ENCODE measurements at regions not wholly inside any gene's neighbourhood (a gene's known extent, or its start where the extent isn't known, plus 50 kb on each side); places are given as distances from the start of the nearest gene placed in this dataset.

- Histone ChIP-seq H3K4me2 (ENCODE audit: insufficient read depth, low read length) (no peak overlapping the region), H3K9me3 (ENCODE audit: insufficient read depth, low read length, severe bottlenecking) (no peaks in the 10 kb centered on the region), H3K27ac (ENCODE audit: low read length) (no peak overlapping the region), H3K9ac (ENCODE audit: low read depth, low read length) (no peak overlapping the region), H3K79me2 (ENCODE audit: insufficient read depth, low read length) (no peaks in the 10 kb centered on the region), H2AFZ (ENCODE audit: low read depth, low read length) (no peak overlapping the region), H3K27me3 (ENCODE audit: insufficient read depth, low read length, poor library complexity) (no peaks in the 10 kb centered on the region), H3K36me3 (ENCODE audit: insufficient read depth, low read length) (no peaks in the 10 kb centered on the region), H4K20me1 (ENCODE audit: insufficient read depth, low read length) (no peaks in the 10 kb centered on the region), H3K4me3 (ENCODE audit: low read depth in 1 of 2, low read length in 2 of 2) (no peak overlapping the region), H3K4me1 (ENCODE audit: insufficient read depth, low read length) (no peaks in the 10 kb centered on the region)
- no peak for ATAC-seq (ENCODE audit: insufficient read depth, low read depth)
- no peak for TF ChIP-seq CTCF (IDR thresholded peaks at IDR 0.05; ENCODE audit: borderline replicate concordance, extremely low read depth, low read length, poor library complexity, severe bottlenecking)
- no peak for TF ChIP-seq EZH2 (IDR thresholded peaks at IDR 0.05; ENCODE audit: borderline replicate concordance, low read depth, low read length, severe bottlenecking)
- no peak for DNase-seq
Observed at GRCh38 chr3:194841515-194841841, 155.8 kb downstream of the FAM43A start.

GRCh38 chr3:194843556-194843955 lies 157.9 kb downstream of the FAM43A start:
- no peak for ATAC-seq (ENCODE audit: insufficient read depth, low read depth)
- TF ChIP-seq EZH2 (IDR thresholded peaks at IDR 0.05; ENCODE audit: borderline replicate concordance, low read depth, low read length, severe bottlenecking) (no peak), CTCF (IDR thresholded peaks at IDR 0.05; ENCODE audit: borderline replicate concordance, extremely low read depth, low read length, poor library complexity, severe bottlenecking) (no peak)
- H3K4me3 ChIP-seq (ENCODE audit: low read depth in 1 of 2, low read length in 2 of 2), result no peak overlapping the region
- H3K27me3 ChIP-seq (ENCODE audit: insufficient read depth, low read length, poor library complexity), result no peaks in the 10 kb centered on the region
- no peaks in the 10 kb centered on the region for H3K4me1 ChIP-seq (ENCODE audit: insufficient read depth, low read length)
- no peaks in the 10 kb centered on the region for H3K36me3 ChIP-seq (ENCODE audit: insufficient read depth, low read length)
- H2AFZ ChIP-seq (ENCODE audit: low read depth, low read length), result no peak overlapping the region
- no peak for DNase-seq
- H3K79me2 ChIP-seq (ENCODE audit: insufficient read depth, low read length), result no peaks in the 10 kb centered on the region
- no peaks in the 10 kb centered on the region for H4K20me1 ChIP-seq (ENCODE audit: insufficient read depth, low read length)
- H3K4me2 ChIP-seq (ENCODE audit: insufficient read depth, low read length), result no peak overlapping the region
- no peaks in the 10 kb centered on the region for H3K9me3 ChIP-seq (ENCODE audit: insufficient read depth, low read length, severe bottlenecking)
- H3K27ac ChIP-seq (ENCODE audit: low read length), result no peak overlapping the region
- H3K9ac ChIP-seq (ENCODE audit: low read depth, low read length), result no peak overlapping the region

- no peaks in the 10 kb centered on the region for H3K79me2 ChIP-seq (ENCODE audit: insufficient read depth, low read length)
- no peak overlapping the region for H3K27ac ChIP-seq (ENCODE audit: low read length)
- H3K4me2 ChIP-seq (ENCODE audit: insufficient read depth, low read length), result no peak overlapping the region
- H3K4me3 ChIP-seq (ENCODE audit: low read depth in 1 of 2, low read length in 2 of 2), result no peak overlapping the region
- DNase-seq, result no peak
- no peaks in the 10 kb centered on the region for H3K4me1 ChIP-seq (ENCODE audit: insufficient read depth, low read length)
- H4K20me1 ChIP-seq (ENCODE audit: insufficient read depth, low read length), result no peaks in the 10 kb centered on the region
- no peak overlapping the region for H3K9ac ChIP-seq (ENCODE audit: low read depth, low read length)
- no peak for TF ChIP-seq CTCF (IDR thresholded peaks at IDR 0.05; ENCODE audit: borderline replicate concordance, extremely low read depth, low read length, poor library complexity, severe bottlenecking)
- TF ChIP-seq EZH2 (IDR thresholded peaks at IDR 0.05; ENCODE audit: borderline replicate concordance, low read depth, low read length, severe bottlenecking), result no peak
- no peaks in the 10 kb centered on the region for H3K9me3 ChIP-seq (ENCODE audit: insufficient read depth, low read length, severe bottlenecking)
- H3K36me3 ChIP-seq (ENCODE audit: insufficient read depth, low read length), result no peaks in the 10 kb centered on the region
- H2AFZ ChIP-seq (ENCODE audit: low read depth, low read length), result no peak overlapping the region
- H3K27me3 ChIP-seq (ENCODE audit: insufficient read depth, low read length, poor library complexity), result no peaks in the 10 kb centered on the region
- no peak for ATAC-seq (ENCODE audit: insufficient read depth, low read depth)
Observed at GRCh38 chr3:194844046-194844445, 158.4 kb downstream of the FAM43A start.
